HepG2 (cell line): ENCODE measurements at regions not wholly inside any gene's neighbourhood (a gene's known extent, or its start where the extent isn't known, plus 50 kb on each side); places are given as distances from the start of the nearest gene placed in this dataset.

Experiments used
- CTCF ChIP-seq: sonication (generic); formaldehyde crosslinking; IDR thresholded peaks from 2 replicates; pipeline ENCODE4 v1.5.0; 2020; ENCODE audit warnings: mild to moderate bottlenecking, missing genetic modification reagents, moderate library complexity
- EP300 ChIP-seq, 3 experiments: sonication (generic) in 1 of 3; formaldehyde crosslinking in 1 of 3; IDR thresholded peaks; 2 replicates each; pipeline versions ENCODE4 v1.5.1 to v1.6.1; 2011 to 2020; ENCODE audit warnings: low read depth in 2 of 3, low read length in 2 of 3, borderline replicate concordance in 1 of 3, improper control_type of control experiment in 1 of 3, mild to moderate bottlenecking in 1 of 3, missing genetic modification reagents in 1 of 3, moderate library complexity in 1 of 3
- GATAD2A ChIP-seq: IDR thresholded peaks from 2 replicates; pipeline ENCODE4 v1.6.1; 2016
- POLR2A ChIP-seq, 2 experiments: IDR thresholded peaks; 2 replicates each; pipeline ENCODE4 v1.6.1; 2011; ENCODE audit warnings: low read depth in 2 of 2, low read length in 2 of 2, mild to moderate bottlenecking in 1 of 2, moderate library complexity in 1 of 2; ENCODE audit not compliant: insufficient read depth in 1 of 2
- THAP11 ChIP-seq: IDR thresholded peaks from 2 replicates; pipeline ENCODE4 v1.6.1; 2016; ENCODE audit warnings: missing biosample characterization, missing genetic modification reagents
- YY1 ChIP-seq: IDR thresholded peaks from 2 replicates; pipeline ENCODE4 v1.6.1; 2011; ENCODE audit warnings: low read length, low read depth, moderate library complexity, mild to moderate bottlenecking; ENCODE audit not compliant: insufficient read depth, insufficient replicate concordance
- ZKSCAN1 ChIP-seq: fragments of 150-350 bp; IDR thresholded peaks from 2 replicates; pipeline ENCODE4 v1.6.1; 2014; ENCODE audit warnings: low read length
- ZNF772 ChIP-seq: sonication (generic); formaldehyde crosslinking; IDR thresholded peaks from 2 replicates; pipeline ENCODE4 v1.5.0; 2020; ENCODE audit warnings: mild to moderate bottlenecking, missing genetic modification reagents
- TF ChIP-seq, protein P1 (sequence below), 2 experiments: IDR thresholded peaks; 2 replicates each; pipeline ENCODE4 v1.6.1; 2011 to 2012; ENCODE audit warnings: low read length in 2 of 2, borderline replicate concordance in 1 of 2, low read depth in 1 of 2, mild to moderate bottlenecking in 1 of 2, moderate library complexity in 1 of 2
- TF ChIP-seq, protein P2 (sequence below): sonication (generic); formaldehyde crosslinking; IDR thresholded peaks from 2 replicates; pipeline ENCODE4 v1.4.0; 2020; ENCODE audit warnings: missing genetic modification reagents
- TF ChIP-seq, protein P3 (sequence below): sonication (generic); formaldehyde crosslinking; IDR thresholded peaks from 2 replicates; pipeline ENCODE4 v1.5.0; 2020; ENCODE audit warnings: missing genetic modification reagents

DNA sequence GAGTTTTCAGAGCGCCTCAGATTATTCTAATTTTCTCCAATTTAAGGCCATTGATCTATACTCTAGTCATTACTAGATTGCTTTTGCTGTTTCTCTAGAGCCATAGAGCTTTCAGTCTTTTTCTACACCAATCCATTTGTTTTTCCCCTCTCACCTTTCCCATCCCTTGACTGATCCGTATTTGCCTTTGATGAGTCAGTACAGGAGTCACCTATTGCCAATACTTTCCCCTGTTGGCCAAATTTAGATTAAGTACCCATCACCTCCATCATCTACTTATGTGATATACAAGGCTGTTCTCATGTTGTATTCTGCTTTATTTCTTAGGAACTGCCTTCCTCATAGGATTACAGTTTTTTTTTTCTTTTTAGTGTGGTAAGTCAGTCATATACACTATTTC, 463.2 kb downstream of the KLF12 start:
- TF ChIP-seq, protein P1, sequence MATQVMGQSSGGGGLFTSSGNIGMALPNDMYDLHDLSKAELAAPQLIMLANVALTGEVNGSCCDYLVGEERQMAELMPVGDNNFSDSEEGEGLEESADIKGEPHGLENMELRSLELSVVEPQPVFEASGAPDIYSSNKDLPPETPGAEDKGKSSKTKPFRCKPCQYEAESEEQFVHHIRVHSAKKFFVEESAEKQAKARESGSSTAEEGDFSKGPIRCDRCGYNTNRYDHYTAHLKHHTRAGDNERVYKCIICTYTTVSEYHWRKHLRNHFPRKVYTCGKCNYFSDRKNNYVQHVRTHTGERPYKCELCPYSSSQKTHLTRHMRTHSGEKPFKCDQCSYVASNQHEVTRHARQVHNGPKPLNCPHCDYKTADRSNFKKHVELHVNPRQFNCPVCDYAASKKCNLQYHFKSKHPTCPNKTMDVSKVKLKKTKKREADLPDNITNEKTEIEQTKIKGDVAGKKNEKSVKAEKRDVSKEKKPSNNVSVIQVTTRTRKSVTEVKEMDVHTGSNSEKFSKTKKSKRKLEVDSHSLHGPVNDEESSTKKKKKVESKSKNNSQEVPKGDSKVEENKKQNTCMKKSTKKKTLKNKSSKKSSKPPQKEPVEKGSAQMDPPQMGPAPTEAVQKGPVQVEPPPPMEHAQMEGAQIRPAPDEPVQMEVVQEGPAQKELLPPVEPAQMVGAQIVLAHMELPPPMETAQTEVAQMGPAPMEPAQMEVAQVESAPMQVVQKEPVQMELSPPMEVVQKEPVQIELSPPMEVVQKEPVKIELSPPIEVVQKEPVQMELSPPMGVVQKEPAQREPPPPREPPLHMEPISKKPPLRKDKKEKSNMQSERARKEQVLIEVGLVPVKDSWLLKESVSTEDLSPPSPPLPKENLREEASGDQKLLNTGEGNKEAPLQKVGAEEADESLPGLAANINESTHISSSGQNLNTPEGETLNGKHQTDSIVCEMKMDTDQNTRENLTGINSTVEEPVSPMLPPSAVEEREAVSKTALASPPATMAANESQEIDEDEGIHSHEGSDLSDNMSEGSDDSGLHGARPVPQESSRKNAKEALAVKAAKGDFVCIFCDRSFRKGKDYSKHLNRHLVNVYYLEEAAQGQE (IDR thresholded peaks at IDR 0.05; ENCODE audit: borderline replicate concordance in 1 of 2, low read depth in 1 of 2, low read length in 2 of 2) = no peak
- TF ChIP-seq POLR2A (IDR thresholded peaks at IDR 0.05; ENCODE audit: insufficient read depth in 1 of 2, low read depth in 2 of 2, low read length in 2 of 2) (no peak), EP300 (IDR thresholded peaks at IDR 0.05; ENCODE audit: low read depth in 2 of 2, low read length in 2 of 2) (no peak), EP300 (CRISPR knock-in tag; IDR thresholded peaks at IDR 0.05; ENCODE audit: borderline replicate concordance) (no peak), CTCF (no peak), GATAD2A (CRISPR knock-in tag) (no peak), ZNF772 (CRISPR knock-in tag) (no peak), ZKSCAN1 (no peak), YY1 (no peak), THAP11 (CRISPR knock-in tag) (no peak)
- TF ChIP-seq, protein P2, sequence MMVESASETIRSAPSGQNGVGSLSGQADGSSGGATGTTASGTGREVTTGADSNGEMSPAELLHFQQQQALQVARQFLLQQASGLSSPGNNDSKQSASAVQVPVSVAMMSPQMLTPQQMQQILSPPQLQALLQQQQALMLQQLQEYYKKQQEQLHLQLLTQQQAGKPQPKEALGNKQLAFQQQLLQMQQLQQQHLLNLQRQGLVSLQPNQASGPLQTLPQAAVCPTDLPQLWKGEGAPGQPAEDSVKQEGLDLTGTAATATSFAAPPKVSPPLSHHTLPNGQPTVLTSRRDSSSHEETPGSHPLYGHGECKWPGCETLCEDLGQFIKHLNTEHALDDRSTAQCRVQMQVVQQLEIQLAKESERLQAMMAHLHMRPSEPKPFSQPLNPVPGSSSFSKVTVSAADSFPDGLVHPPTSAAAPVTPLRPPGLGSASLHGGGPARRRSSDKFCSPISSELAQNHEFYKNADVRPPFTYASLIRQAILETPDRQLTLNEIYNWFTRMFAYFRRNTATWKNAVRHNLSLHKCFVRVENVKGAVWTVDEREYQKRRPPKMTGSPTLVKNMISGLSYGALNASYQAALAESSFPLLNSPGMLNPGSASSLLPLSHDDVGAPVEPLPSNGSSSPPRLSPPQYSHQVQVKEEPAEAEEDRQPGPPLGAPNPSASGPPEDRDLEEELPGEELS (CRISPR knock-in tag) = no peak
- TF ChIP-seq, protein P3, sequence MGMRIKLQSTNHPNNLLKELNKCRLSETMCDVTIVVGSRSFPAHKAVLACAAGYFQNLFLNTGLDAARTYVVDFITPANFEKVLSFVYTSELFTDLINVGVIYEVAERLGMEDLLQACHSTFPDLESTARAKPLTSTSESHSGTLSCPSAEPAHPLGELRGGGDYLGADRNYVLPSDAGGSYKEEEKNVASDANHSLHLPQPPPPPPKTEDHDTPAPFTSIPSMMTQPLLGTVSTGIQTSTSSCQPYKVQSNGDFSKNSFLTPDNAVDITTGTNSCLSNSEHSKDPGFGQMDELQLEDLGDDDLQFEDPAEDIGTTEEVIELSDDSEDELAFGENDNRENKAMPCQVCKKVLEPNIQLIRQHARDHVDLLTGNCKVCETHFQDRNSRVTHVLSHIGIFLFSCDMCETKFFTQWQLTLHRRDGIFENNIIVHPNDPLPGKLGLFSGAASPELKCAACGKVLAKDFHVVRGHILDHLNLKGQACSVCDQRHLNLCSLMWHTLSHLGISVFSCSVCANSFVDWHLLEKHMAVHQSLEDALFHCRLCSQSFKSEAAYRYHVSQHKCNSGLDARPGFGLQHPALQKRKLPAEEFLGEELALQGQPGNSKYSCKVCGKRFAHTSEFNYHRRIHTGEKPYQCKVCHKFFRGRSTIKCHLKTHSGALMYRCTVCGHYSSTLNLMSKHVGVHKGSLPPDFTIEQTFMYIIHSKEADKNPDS (CRISPR knock-in tag) = no peak
